ENCODE measurements at regions not wholly inside any gene's neighbourhood (a gene's known extent, or its start where the extent isn't known, plus 50 kb on each side); places are given as distances from the start of the nearest gene placed in this dataset.
"Not testable (repeated sequence)": the region's sequence is repeated elsewhere in the genome, so short reads cannot be mapped to it uniquely, and the experiment has no call there.

DNA sequence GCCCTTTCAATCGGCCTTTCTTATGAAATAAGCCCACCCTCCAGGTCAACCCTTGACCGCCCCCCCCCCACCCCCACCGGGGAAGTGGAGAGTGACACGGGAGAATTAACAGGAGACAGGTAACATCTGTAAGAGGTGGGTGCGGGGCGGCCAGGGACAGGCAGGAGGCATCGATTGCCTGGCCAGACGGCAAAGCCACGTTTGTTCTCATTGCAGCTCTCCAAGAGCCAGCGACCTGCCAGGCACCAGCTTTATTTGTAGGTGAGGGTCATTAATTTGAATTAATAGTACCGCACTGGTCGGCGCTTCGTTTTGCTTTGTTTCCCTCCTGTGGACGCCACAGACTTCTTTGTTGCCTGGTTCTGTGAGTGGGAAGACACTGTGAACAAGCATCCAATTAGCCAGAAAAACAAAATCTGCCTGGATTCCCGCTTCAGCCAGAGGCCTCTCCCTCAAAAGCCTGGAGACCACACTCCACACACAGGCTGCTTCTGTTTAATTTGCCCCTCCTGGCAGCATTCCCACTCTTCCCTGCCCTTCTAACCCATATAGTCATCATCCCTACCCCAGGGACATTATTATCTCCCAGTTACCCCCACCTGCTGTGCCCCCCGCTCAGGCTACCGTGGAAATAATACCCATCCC, 104.5 kb upstream of the OPCML start:
- Histone ChIP-seq H3K36me3 (ENCODE audit: insufficient read depth, low read length) (no peaks in the 10 kb centered on the region), H2AFZ (ENCODE audit: low read depth, low read length) (no peak overlapping the region), H3K4me2 (ENCODE audit: low read length) (no peak overlapping the region), H3K27me3 (ENCODE audit: insufficient read depth, low read depth, low read length) (no peaks in the 10 kb centered on the region), H3K79me2 (replicated peaks; ENCODE audit: insufficient read depth, low read length) (no peaks in the 10 kb centered on the region), H3K4me3 (ENCODE audit: low read length) (no peak overlapping the region), H4K20me1 (ENCODE audit: insufficient read depth) (no peaks in the 10 kb centered on the region), H3K27ac (ENCODE audit: low read length) (no peak overlapping the region), H3K9me2 (ENCODE audit: insufficient read depth, low read length) (no peaks in the 10 kb centered on the region), H3K9me3 (ENCODE audit: low read length) (no peaks in the 10 kb centered on the region), H3K9ac (ENCODE audit: low read length) (no peak overlapping the region), H3F3A (ENCODE audit: insufficient read depth, low read length, poor library complexity, severe bottlenecking) (no peaks in the 10 kb centered on the region)
- TF ChIP-seq SMC3 (conservative IDR thresholded peaks at IDR 0.05; ENCODE audit: poor library complexity): no peak
- no peak for TF ChIP-seq TAF1 (IDR thresholded peaks at IDR 0.05; ENCODE audit: low read depth)
- no peak for TF ChIP-seq EZH2 (IDR thresholded peaks at IDR 0.05; ENCODE audit: borderline replicate concordance, insufficient read depth, low read length, poor library complexity, severe bottlenecking)
- no peak for TF ChIP-seq POLR2AphosphoS5 (IDR thresholded peaks at IDR 0.05)
- TF ChIP-seq, protein P1, sequence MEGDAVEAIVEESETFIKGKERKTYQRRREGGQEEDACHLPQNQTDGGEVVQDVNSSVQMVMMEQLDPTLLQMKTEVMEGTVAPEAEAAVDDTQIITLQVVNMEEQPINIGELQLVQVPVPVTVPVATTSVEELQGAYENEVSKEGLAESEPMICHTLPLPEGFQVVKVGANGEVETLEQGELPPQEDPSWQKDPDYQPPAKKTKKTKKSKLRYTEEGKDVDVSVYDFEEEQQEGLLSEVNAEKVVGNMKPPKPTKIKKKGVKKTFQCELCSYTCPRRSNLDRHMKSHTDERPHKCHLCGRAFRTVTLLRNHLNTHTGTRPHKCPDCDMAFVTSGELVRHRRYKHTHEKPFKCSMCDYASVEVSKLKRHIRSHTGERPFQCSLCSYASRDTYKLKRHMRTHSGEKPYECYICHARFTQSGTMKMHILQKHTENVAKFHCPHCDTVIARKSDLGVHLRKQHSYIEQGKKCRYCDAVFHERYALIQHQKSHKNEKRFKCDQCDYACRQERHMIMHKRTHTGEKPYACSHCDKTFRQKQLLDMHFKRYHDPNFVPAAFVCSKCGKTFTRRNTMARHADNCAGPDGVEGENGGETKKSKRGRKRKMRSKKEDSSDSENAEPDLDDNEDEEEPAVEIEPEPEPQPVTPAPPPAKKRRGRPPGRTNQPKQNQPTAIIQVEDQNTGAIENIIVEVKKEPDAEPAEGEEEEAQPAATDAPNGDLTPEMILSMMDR (IDR thresholded peaks at IDR 0.05; ENCODE audit: poor library complexity, severe bottlenecking): no peak
- TF ChIP-seq RAD21 (conservative IDR thresholded peaks at IDR 0.05): no peak
- TF ChIP-seq MXI1 (conservative IDR thresholded peaks at IDR 0.05; ENCODE audit: poor library complexity, severe bottlenecking): no peak
- TF ChIP-seq EP300 (conservative IDR thresholded peaks at IDR 0.05; ENCODE audit: poor library complexity, severe bottlenecking): no peak
- TF ChIP-seq, protein P2, sequence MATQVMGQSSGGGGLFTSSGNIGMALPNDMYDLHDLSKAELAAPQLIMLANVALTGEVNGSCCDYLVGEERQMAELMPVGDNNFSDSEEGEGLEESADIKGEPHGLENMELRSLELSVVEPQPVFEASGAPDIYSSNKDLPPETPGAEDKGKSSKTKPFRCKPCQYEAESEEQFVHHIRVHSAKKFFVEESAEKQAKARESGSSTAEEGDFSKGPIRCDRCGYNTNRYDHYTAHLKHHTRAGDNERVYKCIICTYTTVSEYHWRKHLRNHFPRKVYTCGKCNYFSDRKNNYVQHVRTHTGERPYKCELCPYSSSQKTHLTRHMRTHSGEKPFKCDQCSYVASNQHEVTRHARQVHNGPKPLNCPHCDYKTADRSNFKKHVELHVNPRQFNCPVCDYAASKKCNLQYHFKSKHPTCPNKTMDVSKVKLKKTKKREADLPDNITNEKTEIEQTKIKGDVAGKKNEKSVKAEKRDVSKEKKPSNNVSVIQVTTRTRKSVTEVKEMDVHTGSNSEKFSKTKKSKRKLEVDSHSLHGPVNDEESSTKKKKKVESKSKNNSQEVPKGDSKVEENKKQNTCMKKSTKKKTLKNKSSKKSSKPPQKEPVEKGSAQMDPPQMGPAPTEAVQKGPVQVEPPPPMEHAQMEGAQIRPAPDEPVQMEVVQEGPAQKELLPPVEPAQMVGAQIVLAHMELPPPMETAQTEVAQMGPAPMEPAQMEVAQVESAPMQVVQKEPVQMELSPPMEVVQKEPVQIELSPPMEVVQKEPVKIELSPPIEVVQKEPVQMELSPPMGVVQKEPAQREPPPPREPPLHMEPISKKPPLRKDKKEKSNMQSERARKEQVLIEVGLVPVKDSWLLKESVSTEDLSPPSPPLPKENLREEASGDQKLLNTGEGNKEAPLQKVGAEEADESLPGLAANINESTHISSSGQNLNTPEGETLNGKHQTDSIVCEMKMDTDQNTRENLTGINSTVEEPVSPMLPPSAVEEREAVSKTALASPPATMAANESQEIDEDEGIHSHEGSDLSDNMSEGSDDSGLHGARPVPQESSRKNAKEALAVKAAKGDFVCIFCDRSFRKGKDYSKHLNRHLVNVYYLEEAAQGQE (IDR thresholded peaks at IDR 0.05; ENCODE audit: borderline replicate concordance): no peak

DNA sequence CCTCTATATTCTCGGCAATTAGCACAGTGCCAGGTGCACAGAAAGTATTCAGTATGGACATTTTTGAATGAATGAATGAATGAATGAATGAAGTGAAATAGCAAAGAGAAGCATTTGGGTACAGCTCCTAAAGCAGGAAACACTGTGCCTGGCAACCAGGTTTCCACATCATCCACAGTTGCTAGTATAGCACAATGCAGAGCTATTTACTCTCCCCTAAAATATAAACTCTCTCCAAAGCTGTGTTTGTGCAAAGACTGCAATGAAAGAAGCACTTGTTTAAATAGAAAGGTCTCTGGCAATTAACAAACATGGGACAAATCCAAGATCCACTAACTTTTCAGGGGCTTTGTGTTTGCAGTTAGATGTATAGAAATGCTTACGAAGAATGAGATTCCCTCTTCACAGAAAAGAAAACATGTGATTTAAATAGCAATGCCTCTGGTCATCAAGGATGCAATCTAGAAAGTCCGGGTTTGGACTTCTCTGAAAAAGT, 103.0 kb upstream of the OPCML start:
- no peaks in the 10 kb centered on the region for H4K20me1 ChIP-seq (ENCODE audit: insufficient read depth)
- no peak overlapping the region for H3K4me3 ChIP-seq (ENCODE audit: low read length)
- H3K27me3 ChIP-seq (ENCODE audit: insufficient read depth, low read depth, low read length): no peaks in the 10 kb centered on the region
- TF ChIP-seq EZH2 (IDR thresholded peaks at IDR 0.05; ENCODE audit: borderline replicate concordance, insufficient read depth, low read length, poor library complexity, severe bottlenecking) (no peak), MXI1 (conservative IDR thresholded peaks at IDR 0.05; ENCODE audit: poor library complexity, severe bottlenecking) (no peak), EP300 (conservative IDR thresholded peaks at IDR 0.05; ENCODE audit: poor library complexity, severe bottlenecking) (no peak), SMC3 (conservative IDR thresholded peaks at IDR 0.05; ENCODE audit: poor library complexity) (no peak), TAF1 (IDR thresholded peaks at IDR 0.05; ENCODE audit: low read depth) (no peak), POLR2AphosphoS5 (IDR thresholded peaks at IDR 0.05) (no peak), RAD21 (conservative IDR thresholded peaks at IDR 0.05) (no peak)
- TF ChIP-seq, protein P1 (IDR thresholded peaks at IDR 0.05; ENCODE audit: poor library complexity, severe bottlenecking): no peak
- TF ChIP-seq, protein P2 (IDR thresholded peaks at IDR 0.05; ENCODE audit: borderline replicate concordance): no peak
- H3K9me2 ChIP-seq (ENCODE audit: insufficient read depth, low read length): no peaks in the 10 kb centered on the region
- H2AFZ ChIP-seq (ENCODE audit: low read depth, low read length): no peak overlapping the region
- no peaks in the 10 kb centered on the region for H3K36me3 ChIP-seq (ENCODE audit: insufficient read depth, low read length)
- H3K27ac ChIP-seq (ENCODE audit: low read length): no peak overlapping the region
- no peaks in the 10 kb centered on the region for H3K79me2 ChIP-seq (replicated peaks; ENCODE audit: insufficient read depth, low read length)
- H3K9me3 ChIP-seq (ENCODE audit: low read length): no peaks in the 10 kb centered on the region
- no peak overlapping the region for H3K4me2 ChIP-seq (ENCODE audit: low read length)
- H3F3A ChIP-seq (ENCODE audit: insufficient read depth, low read length, poor library complexity, severe bottlenecking): no peaks in the 10 kb centered on the region
- H3K9ac ChIP-seq (ENCODE audit: low read length): no peak overlapping the region

DNA sequence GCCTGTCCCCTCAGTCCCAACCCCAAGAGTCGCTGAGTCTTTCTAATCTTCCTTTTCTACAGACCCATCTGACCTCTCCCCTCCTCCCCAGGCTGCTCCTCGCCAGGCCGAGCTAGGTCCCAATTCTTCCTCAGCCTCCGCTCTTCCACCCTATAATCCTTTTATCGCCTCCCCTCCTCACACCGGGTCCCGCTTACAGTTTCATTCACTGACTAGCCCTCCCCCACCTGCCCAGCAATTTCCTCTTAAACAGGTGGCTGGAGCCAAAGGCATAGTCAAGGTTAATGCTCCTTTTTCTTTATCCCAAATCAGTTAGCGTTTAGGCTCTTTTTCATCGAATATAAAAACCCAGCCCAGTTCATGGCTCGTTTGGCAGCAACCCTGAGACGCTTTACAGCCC, 96.1 kb upstream of the OPCML start:
- not testable (repeated sequence) for H2AFZ ChIP-seq (ENCODE audit: low read depth, low read length); H3K4me2 ChIP-seq (ENCODE audit: low read length); H3K9me2 ChIP-seq (ENCODE audit: insufficient read depth, low read length); H3K27ac ChIP-seq (ENCODE audit: low read length); H3K4me3 ChIP-seq (ENCODE audit: low read length); H3K27me3 ChIP-seq (ENCODE audit: insufficient read depth, low read depth, low read length); H4K20me1 ChIP-seq (ENCODE audit: insufficient read depth); H3K9me3 ChIP-seq (ENCODE audit: low read length); H3K79me2 ChIP-seq (replicated peaks; ENCODE audit: insufficient read depth, low read length); H3K36me3 ChIP-seq (ENCODE audit: insufficient read depth, low read length); H3K9ac ChIP-seq (ENCODE audit: low read length); H3F3A ChIP-seq (ENCODE audit: insufficient read depth, low read length, poor library complexity, severe bottlenecking)

Data from neural cell (in vitro differentiated cells).